Spinal cord (tissue), 9 donors: ENCODE measurements at regions not wholly inside any gene's neighbourhood (a gene's known extent, or its start where the extent isn't known, plus 50 kb on each side); places are given as distances from the start of the nearest gene placed in this dataset.
"Not testable (repeated sequence)": the region's sequence is repeated elsewhere in the genome, so short reads cannot be mapped to it uniquely, and the experiment has no call there.

ENCODE experiments used
- DNase-seq, 6 donors: peaks; one replicate each; pipeline versions ENCODE4 v3.0.0 to v3.0.0-alpha.2; 2013 to 2015; ENCODE audit warnings: low spot score in 6 of 6, low read depth in 4 of 6
- H3K27ac ChIP-seq: one replicate; pipeline ENCODE4 v1.5.1; 2013; ENCODE audit warnings: low read depth, low read length, control low read depth
- H3K27me3 ChIP-seq: one replicate; pipeline ENCODE4 v1.6.1; 2013; ENCODE audit warnings: low read length; ENCODE audit not compliant: control insufficient read depth, insufficient read depth
- H3K36me3 ChIP-seq: one replicate; pipeline ENCODE4 v1.6.1; 2013; ENCODE audit warnings: low read length; ENCODE audit not compliant: control insufficient read depth, insufficient read depth
- H3K4me1 ChIP-seq: one replicate; pipeline ENCODE4 v1.6.1; 2013; ENCODE audit warnings: low read length; ENCODE audit not compliant: control insufficient read depth, insufficient read depth
- H3K4me3 ChIP-seq: one replicate; pipeline ENCODE4 v1.5.1; 2013; ENCODE audit warnings: low read depth, low read length, control low read depth
- H3K9me3 ChIP-seq: one replicate; pipeline ENCODE4 v1.6.1; 2013; ENCODE audit warnings: low read length; ENCODE audit not compliant: control insufficient read depth, insufficient read depth
- WGBS: methylation state at CpG from one replicate; pipeline ENCODE4 v1.1.5; 2013; ENCODE audit warnings: missing lambda C conversion rate; ENCODE audit not compliant: insufficient coverage; 5-methylcytosine and 5-hydroxymethylcytosine counted together
- donor health status: healthy.

DNA sequence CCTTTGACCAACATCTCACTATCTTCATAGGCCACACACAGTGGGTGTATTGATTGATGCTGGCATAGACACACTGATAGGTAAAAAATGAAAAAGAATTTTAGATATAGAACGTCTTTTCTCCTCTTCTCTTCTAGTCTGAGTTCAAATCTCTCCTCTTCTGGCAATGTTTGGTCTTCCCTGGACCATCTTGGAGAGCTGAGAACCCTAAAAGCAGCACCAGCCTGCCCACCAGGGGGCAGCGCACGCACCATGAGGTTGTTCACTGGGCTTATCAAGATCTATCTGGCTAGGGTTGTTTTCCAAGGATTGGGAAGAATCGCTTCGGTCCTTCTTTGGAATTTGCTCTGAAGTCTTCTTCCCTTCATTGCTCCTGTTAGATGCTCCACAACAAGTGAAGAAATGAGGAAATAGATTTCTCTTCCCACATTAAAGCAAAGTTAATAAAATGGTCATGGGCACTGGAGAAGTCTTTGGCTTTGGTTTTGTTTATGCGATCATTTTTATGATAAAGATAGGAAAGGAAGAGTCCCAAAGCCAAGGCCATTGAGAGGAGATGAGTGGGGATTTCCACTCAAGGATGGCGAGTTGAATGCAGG is 104.0 kb upstream of the OLIG2 start:
- Histone ChIP-seq H3K9me3 (peaks cover 3% of the 10 kb centered on the region), H3K27me3 (peaks cover 10% of the 10 kb centered on the region), H3K4me3 (no peak overlapping the region), H3K27ac (no peak overlapping the region), H3K36me3 (no peaks in the 10 kb centered on the region), H3K4me1 (peaks cover 16% of the 10 kb centered on the region)
- 74% methylated on average over 5 of the region's 7 CpGs for WGBS
- DNase-seq = no peak

GRCh38 chr21:32925098-32925497 is 100.6 kb upstream of the OLIG2 start:
- no peaks in the 10 kb centered on the region for H3K4me1 ChIP-seq
- peaks cover 8% of the 10 kb centered on the region for H3K27me3 ChIP-seq
- peaks cover 3% of the 10 kb centered on the region for H3K9me3 ChIP-seq
- no peak for DNase-seq
- no peaks in the 10 kb centered on the region for H3K36me3 ChIP-seq
- H3K27ac ChIP-seq = no peak overlapping the region
- H3K4me3 ChIP-seq = no peak overlapping the region

GRCh38 chr21:32929633-32930038 is 96.1 kb upstream of the OLIG2 start:
- no peak overlapping the region for H3K4me3 ChIP-seq
- H3K9me3 ChIP-seq = peaks cover 3% of the 10 kb centered on the region
- no peak overlapping the region for H3K27ac ChIP-seq
- no peaks in the 10 kb centered on the region for H3K4me1 ChIP-seq
- 100% methylated on average over 1 of the region's 2 CpGs for WGBS
- H3K27me3 ChIP-seq = peaks cover 10% of the 10 kb centered on the region
- H3K36me3 ChIP-seq = no peaks in the 10 kb centered on the region
- DNase-seq = no peak

- no peak overlapping the region for H3K27ac ChIP-seq
- 40% methylated on average over 5 of the region's 8 CpGs for WGBS
- H3K36me3 ChIP-seq = no peaks in the 10 kb centered on the region
- no peak overlapping the region for H3K4me3 ChIP-seq
- no peak for DNase-seq
- peaks cover 1% of the 10 kb centered on the region for H3K9me3 ChIP-seq
- no peaks in the 10 kb centered on the region for H3K4me1 ChIP-seq
- peaks cover 10% of the 10 kb centered on the region for H3K27me3 ChIP-seq
Observed at GRCh38 chr21:32930673-32931072, 95.1 kb upstream of the OLIG2 start.

GRCh38 chr21:32934068-32934467 is 91.7 kb upstream of the OLIG2 start:
- not testable (repeated sequence) for H3K4me1 ChIP-seq, H3K4me3 ChIP-seq, H3K9me3 ChIP-seq, H3K27me3 ChIP-seq, H3K27ac ChIP-seq, H3K36me3 ChIP-seq, DNase-seq
- 100% methylated on average over 7 of the region's 14 CpGs for WGBS

- Histone ChIP-seq H3K4me3 (no peak overlapping the region), H3K27me3 (peaks cover 10% of the 10 kb centered on the region), H3K4me1 (no peaks in the 10 kb centered on the region), H3K27ac (no peak overlapping the region), H3K9me3 (no peaks in the 10 kb centered on the region), H3K36me3 (no peaks in the 10 kb centered on the region)
- DNase-seq = no peak
- 68% methylated on average over 2 of the region's 3 CpGs for WGBS
Observed at GRCh38 chr21:32934829-32935228, 90.9 kb upstream of the OLIG2 start.

DNA sequence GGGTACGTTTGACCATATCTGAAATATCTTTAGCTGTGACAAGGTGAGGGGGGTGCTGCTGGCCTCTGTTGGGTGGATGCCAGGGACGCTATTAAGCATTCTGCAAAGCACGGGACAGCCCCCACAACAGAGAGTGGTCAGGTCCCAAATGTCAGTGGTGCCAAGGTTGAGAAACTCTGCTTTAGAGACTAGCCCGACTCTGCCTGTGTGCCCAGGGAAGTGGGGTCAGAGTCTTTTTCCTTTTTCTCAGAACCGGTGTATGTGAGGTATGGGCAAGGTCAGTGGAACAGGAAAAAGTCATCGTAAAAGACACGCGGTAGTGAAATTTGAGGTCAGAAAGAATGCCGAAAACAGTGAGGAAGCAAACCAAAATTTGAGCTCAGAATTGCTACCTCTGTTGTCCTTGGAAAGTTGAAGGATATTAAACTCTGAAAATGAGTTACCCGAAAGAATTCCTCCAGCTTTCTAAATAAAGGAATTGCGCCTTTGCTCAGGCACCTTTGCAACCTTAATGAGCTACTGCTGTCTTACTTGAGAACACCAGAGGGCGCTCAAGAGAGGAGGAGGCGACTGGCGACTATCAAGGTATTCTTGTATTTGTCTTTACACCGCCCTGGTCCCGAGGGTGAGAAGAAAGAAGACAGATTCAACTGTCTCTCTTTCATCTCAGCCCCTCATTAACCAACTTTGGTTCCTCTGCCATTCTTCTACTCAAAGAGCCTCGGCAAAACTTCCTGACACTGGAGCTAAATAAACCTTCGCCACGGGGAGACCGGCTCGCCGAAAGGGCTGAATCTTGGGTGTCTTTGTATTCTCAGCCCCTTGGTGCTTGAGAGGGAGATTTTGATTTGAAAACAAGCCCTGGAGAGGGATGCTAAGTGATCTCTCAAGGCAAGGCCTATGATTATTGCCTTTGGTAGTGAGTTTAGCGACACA is 85.4 kb upstream of the OLIG2 start:
- peaks cover 26% of the 10 kb centered on the region for H3K27me3 ChIP-seq
- no peaks in the 10 kb centered on the region for H3K36me3 ChIP-seq
- H3K27ac ChIP-seq = no peak overlapping the region
- DNase-seq = peak in 2 of 6 donors; percentile 63 to 69
- peaks cover 3% of the 10 kb centered on the region for H3K4me1 ChIP-seq
- H3K4me3 ChIP-seq = no peak overlapping the region
- 79% methylated on average over 8 of the region's 23 CpGs for WGBS
- H3K9me3 ChIP-seq = no peaks in the 10 kb centered on the region

GRCh38 chr21:32941263-32941662 is 84.5 kb upstream of the OLIG2 start:
- H3K36me3 ChIP-seq = no peaks in the 10 kb centered on the region
- H3K27me3 ChIP-seq = peaks cover 31% of the 10 kb centered on the region
- H3K27ac ChIP-seq = no peak overlapping the region
- 100% methylated on average over 1 of the region's 2 CpGs for WGBS
- no peak overlapping the region for H3K4me3 ChIP-seq
- H3K4me1 ChIP-seq = peaks cover 3% of the 10 kb centered on the region
- H3K9me3 ChIP-seq = no peaks in the 10 kb centered on the region
- DNase-seq = no peak

- no peaks in the 10 kb centered on the region for H3K9me3 ChIP-seq
- peaks cover 57% of the 10 kb centered on the region for H3K27me3 ChIP-seq
- DNase-seq = no peak
- H3K36me3 ChIP-seq = no peaks in the 10 kb centered on the region
- WGBS = no CpG with 5 or more reads among the region's 2 CpGs
- H3K4me3 ChIP-seq = no peak overlapping the region
- peaks cover 2% of the 10 kb centered on the region for H3K4me1 ChIP-seq
- no peak overlapping the region for H3K27ac ChIP-seq
Observed at GRCh38 chr21:32946654-32947053, 79.1 kb upstream of the OLIG2 start.

DNA sequence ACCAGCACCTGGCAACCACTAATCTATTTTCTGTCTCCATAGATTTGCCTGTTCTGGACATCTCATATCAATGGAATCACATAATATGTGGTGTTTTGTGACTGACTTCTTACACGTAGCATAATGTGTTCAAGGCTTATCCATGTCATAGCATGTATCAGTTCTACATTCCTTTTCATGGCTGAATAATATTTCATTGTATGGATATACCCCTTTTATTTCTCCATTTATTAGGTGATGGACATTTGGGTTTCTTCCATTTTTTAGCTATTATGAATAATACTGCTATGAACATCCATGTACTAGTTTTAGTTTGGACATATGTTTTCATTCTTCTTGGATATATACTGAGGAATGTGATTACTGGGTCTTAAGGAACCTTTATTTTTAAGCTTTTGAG is 78.0 kb upstream of the OLIG2 start:
- WGBS = no CpG with 5 or more reads among the region's 1 CpG
- Histone ChIP-seq H3K27me3 (peaks cover 67% of the 10 kb centered on the region), H3K4me3 (no peak overlapping the region), H3K4me1 (peaks cover 2% of the 10 kb centered on the region), H3K36me3 (no peaks in the 10 kb centered on the region), H3K9me3 (no peaks in the 10 kb centered on the region), H3K27ac (no peak overlapping the region)
- no peak for DNase-seq
